Right atrium auricular region (tissue), 2 donors: ENCODE measurements at regions not wholly inside any gene's neighbourhood (a gene's known extent, or its start where the extent isn't known, plus 50 kb on each side); places are given as distances from the start of the nearest gene placed in this dataset.

Experiments
- DNase-seq: peaks from one replicate; pipeline ENCODE4 v3.0.0-alpha.2; 2019; ENCODE audit warnings: low spot score
- H3K27ac ChIP-seq, 2 donors: fragments of 200-600 bp; sonication (generic); 1 replicate in 1 of 2; 2 replicates in 1 of 2; pipeline ENCODE4 v1.5.1; 2016 to 2019
- H3K27me3 ChIP-seq, 2 donors: fragments of 200-600 bp; sonication (generic); one replicate each; pipeline versions ENCODE4 v1.5.1 to v1.6.0; 2017 to 2019
- H3K36me3 ChIP-seq: fragments of 200-600 bp; sonication (generic); one replicate; pipeline ENCODE4 v1.5.1; 2016
- H3K4me1 ChIP-seq, 2 donors: fragments of 200-600 bp; sonication (generic); one replicate each; pipeline versions ENCODE4 v1.5.1 to v1.6.0; 2017 to 2019
- H3K4me3 ChIP-seq, 2 donors: fragments of 200-600 bp; sonication (generic); 1 replicate in 1 of 2; 2 replicates in 1 of 2; pipeline ENCODE4 v1.5.1; 2017 to 2019; ENCODE audit warnings: mild to moderate bottlenecking in 1 of 2, moderate library complexity in 1 of 2
- H3K9me3 ChIP-seq, 2 donors: fragments of 200-600 bp; sonication (generic); one replicate each; pipeline ENCODE4 v1.5.1; 2019
- TF ChIP-seq, protein P1 (sequence below), 2 donors: fragments of 200-600 bp; sonication (generic); IDR thresholded peaks; one replicate each; pipeline ENCODE4 v1.5.1; 2019; ENCODE audit warnings: antibody characterized with exemption in 2 of 2

DNA sequence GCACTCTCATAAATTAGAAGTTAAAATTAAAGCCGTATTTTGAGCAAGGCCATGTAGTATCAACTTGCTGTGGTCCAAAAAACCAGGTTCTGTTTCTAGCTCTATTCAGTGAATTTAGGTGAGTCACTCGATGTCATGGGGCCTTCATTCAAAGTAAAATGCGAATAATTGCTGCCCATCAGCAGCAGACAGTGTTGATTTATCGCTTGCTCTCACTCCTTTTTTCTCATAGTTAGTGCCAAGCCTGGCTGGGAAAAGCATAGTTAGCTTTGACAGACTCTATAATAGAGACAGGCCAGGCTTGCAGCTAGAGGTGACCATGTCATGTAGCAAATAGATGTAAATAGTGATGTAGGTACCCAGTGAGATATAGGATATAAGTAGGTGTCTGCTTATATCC is 136.0 kb downstream of the EDN1 start:
- TF ChIP-seq, protein P1, sequence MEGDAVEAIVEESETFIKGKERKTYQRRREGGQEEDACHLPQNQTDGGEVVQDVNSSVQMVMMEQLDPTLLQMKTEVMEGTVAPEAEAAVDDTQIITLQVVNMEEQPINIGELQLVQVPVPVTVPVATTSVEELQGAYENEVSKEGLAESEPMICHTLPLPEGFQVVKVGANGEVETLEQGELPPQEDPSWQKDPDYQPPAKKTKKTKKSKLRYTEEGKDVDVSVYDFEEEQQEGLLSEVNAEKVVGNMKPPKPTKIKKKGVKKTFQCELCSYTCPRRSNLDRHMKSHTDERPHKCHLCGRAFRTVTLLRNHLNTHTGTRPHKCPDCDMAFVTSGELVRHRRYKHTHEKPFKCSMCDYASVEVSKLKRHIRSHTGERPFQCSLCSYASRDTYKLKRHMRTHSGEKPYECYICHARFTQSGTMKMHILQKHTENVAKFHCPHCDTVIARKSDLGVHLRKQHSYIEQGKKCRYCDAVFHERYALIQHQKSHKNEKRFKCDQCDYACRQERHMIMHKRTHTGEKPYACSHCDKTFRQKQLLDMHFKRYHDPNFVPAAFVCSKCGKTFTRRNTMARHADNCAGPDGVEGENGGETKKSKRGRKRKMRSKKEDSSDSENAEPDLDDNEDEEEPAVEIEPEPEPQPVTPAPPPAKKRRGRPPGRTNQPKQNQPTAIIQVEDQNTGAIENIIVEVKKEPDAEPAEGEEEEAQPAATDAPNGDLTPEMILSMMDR (IDR thresholded peaks at IDR 0.05), result no peak
- H3K27me3 ChIP-seq, result no peaks in the 10 kb centered on the region
- H3K27ac ChIP-seq, result no peak overlapping the region
- H3K36me3 ChIP-seq, result no peaks in the 10 kb centered on the region
- H3K4me3 ChIP-seq, result no peak overlapping the region
- DNase-seq, result no peak
- no peaks in the 10 kb centered on the region for H3K9me3 ChIP-seq
- peaks cover 0 to 17% of the 10 kb centered on the region in 2 donors for H3K4me1 ChIP-seq

DNA sequence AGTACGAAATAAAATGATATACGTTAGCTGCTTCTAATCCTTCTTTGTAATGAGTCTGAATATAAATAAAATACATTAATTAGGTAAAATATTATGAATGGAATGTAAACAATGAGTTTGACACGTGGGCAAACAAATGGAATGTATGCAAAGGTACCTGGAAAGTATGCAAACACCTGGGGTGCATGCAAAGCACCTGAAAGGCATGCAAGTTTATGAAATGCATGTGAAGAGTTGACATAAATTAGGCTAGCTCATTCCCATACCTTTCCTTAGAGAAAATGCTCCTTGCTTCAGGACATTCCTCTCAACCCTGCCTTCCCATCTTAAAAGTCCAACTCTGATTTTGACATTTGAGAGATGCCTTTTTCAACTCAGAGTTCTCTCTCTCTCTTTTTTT is 140.9 kb downstream of the EDN1 start:
- H3K4me3 ChIP-seq, result no peak overlapping the region
- H3K4me1 ChIP-seq, result no peaks in the 10 kb centered on the region
- no peak for DNase-seq
- H3K27me3 ChIP-seq, result no peaks in the 10 kb centered on the region
- TF ChIP-seq, protein P1 (IDR thresholded peaks at IDR 0.05), result no peak
- no peak overlapping the region for H3K27ac ChIP-seq
- no peaks in the 10 kb centered on the region for H3K36me3 ChIP-seq
- peaks cover 0 to 8% of the 10 kb centered on the region in 2 donors for H3K9me3 ChIP-seq

DNA sequence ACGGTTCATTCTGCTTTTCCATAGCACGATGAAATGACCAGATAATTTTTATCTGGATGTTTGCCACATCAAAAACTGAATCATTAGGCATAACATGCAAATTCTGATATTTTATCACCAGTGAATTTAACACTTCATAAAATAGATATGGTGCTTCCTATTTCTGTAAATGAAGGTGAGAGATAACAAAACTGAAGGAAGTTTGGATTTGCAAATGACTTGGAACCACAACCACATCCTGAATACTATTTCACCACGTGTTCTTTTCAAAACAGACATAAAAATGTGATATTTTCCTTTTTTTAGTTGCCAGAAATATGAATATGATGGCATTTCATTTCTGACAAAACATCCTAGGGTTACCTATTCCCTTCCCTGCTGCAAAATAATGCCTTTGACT is 146.1 kb downstream of the EDN1 start:
- H3K36me3 ChIP-seq, result no peaks in the 10 kb centered on the region
- H3K4me3 ChIP-seq, result no peak overlapping the region
- H3K4me1 ChIP-seq, result no peaks in the 10 kb centered on the region
- no peak for DNase-seq
- peaks cover 0 to 12% of the 10 kb centered on the region in 2 donors for H3K9me3 ChIP-seq
- H3K27ac ChIP-seq, result no peak overlapping the region
- H3K27me3 ChIP-seq, result no peaks in the 10 kb centered on the region
- TF ChIP-seq, protein P1 (IDR thresholded peaks at IDR 0.05), result no peak

DNA sequence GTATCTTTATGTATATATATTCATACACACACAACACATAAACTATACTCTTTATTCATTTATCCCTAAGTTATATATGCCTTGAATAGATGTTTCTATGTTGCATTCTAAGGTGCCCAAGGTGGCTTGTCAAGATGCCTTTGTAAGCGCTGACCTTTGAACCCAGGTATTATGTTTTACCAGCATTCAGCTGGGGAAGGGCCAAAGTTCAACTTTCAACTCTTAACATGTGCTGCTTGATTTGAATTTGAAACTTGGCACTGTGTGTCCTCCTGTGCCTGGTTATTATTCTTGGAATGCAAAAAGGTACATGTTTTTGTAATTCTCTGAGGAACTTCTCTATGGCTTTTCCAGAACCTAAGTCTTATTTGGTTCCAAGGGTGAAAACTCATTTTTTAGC is 146.5 kb downstream of the EDN1 start:
- no peaks in the 10 kb centered on the region for H3K36me3 ChIP-seq
- DNase-seq, result no peak
- no peak overlapping the region for H3K27ac ChIP-seq
- no peaks in the 10 kb centered on the region for H3K4me1 ChIP-seq
- H3K9me3 ChIP-seq, result peaks cover 0 to 12% of the 10 kb centered on the region in 2 donors
- TF ChIP-seq, protein P1 (IDR thresholded peaks at IDR 0.05), result no peak
- H3K27me3 ChIP-seq, result no peaks in the 10 kb centered on the region
- no peak overlapping the region for H3K4me3 ChIP-seq

DNA sequence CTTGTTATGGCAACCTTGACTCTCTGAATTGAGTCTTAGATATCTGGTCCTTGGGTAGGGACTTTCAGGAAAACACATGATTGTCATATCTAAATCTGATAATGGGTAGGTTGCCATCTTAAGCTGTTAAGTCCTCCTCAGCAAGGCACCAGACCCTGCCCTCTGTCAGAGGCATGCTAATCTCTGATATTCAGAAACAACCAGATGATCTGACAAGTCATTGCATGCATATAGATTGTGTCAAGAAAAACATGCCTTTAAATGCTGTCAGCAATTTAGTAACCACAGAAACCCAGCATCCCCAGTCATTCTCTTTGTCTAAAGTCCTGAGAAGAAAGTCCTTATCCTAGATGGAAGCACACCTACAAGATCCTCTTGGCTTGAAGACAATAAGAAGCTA is 149.1 kb downstream of the EDN1 start:
- Histone ChIP-seq H3K4me3 (no peak overlapping the region), H3K9me3 (peaks cover 0 to 8% of the 10 kb centered on the region in 2 donors), H3K27me3 (no peaks in the 10 kb centered on the region), H3K36me3 (no peaks in the 10 kb centered on the region), H3K4me1 (no peaks in the 10 kb centered on the region), H3K27ac (no peak overlapping the region)
- TF ChIP-seq, protein P1 (IDR thresholded peaks at IDR 0.05), result no peak
- no peak for DNase-seq

DNA sequence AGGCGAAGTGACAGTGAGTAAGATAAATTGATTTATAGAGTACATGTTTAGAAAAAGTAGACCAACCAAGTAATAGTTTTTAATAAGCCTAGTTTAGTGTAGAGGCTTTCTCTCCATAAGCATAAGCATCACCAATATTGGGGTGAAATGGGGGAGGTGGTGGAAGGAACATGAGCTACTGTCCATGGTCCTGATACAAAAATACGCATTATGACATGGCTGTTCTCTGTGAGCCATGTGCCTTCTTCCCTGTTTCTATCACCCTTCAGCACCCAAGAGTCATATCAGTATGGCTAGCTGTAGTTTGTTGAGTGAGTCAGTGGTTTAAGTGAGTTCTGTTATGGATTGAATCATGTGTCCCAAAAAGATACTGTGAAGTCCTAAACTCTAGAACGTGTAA is 150.8 kb downstream of the EDN1 start:
- no peak for DNase-seq
- H3K27me3 ChIP-seq, result no peaks in the 10 kb centered on the region
- H3K4me3 ChIP-seq, result no peak overlapping the region
- H3K27ac ChIP-seq, result no peak overlapping the region
- H3K36me3 ChIP-seq, result no peaks in the 10 kb centered on the region
- no peaks in the 10 kb centered on the region for H3K4me1 ChIP-seq
- peaks cover 0 to 4% of the 10 kb centered on the region in 2 donors for H3K9me3 ChIP-seq
- TF ChIP-seq, protein P1 (IDR thresholded peaks at IDR 0.05), result no peak
